ENCODE measurements at regions not wholly inside any gene's neighbourhood (a gene's known extent, or its start where the extent isn't known, plus 50 kb on each side); places are given as distances from the start of the nearest gene placed in this dataset.

GRCh38 chr11:103824116-103824515 lies 212.3 kb upstream of the DDI1 start:
- TF ChIP-seq ATF3 (CRISPR knock-in tag; conservative IDR thresholded peaks at IDR 0.05) (no peak), JUN (CRISPR knock-in tag; IDR thresholded peaks at IDR 0.05) (no peak), CTCF (IDR thresholded peaks at IDR 0.05) (no peak), IRF2 (CRISPR knock-in tag; IDR thresholded peaks at IDR 0.05; ENCODE audit: borderline replicate concordance, low read depth) (no peak), USF1 (CRISPR knock-in tag; IDR thresholded peaks at IDR 0.05) (no peak), HMGXB4 (CRISPR knock-in tag; IDR thresholded peaks at IDR 0.05) (no peak), ATF6 (CRISPR knock-in tag; IDR thresholded peaks at IDR 0.05) (no peak), ELF4 (CRISPR knock-in tag; IDR thresholded peaks at IDR 0.05; ENCODE audit: low read depth) (no peak), FOXP1 (CRISPR knock-in tag; IDR thresholded peaks at IDR 0.05; ENCODE audit: borderline replicate concordance) (no peak), NR3C1 (CRISPR knock-in tag; conservative IDR thresholded peaks at IDR 0.05; ENCODE audit: low read depth) (no peak)
